Breast epithelium (tissue), 3 donors: ENCODE measurements at regions not wholly inside any gene's neighbourhood (a gene's known extent, or its start where the extent isn't known, plus 50 kb on each side); places are given as distances from the start of the nearest gene placed in this dataset.

Experiments
- POLR2A ChIP-seq: fragments of 450-650 bp; IDR thresholded peaks from one replicate; pipeline ENCODE4 v1.6.1; 2016; ENCODE audit warnings: antibody characterized with exemption, mild to moderate bottlenecking, moderate library complexity
- POLR2AphosphoS5 ChIP-seq, 3 donors: sonication (generic); formaldehyde crosslinking; IDR thresholded peaks; one replicate each; pipeline ENCODE4 v1.6.1; 2017; ENCODE audit warnings: antibody characterized with exemption in 3 of 3
- TF ChIP-seq, protein P1 (sequence below), 3 donors: fragments of 450-650 bp; IDR thresholded peaks; one replicate each; pipeline ENCODE4 v1.5.1; 2016 to 2017; ENCODE audit warnings: antibody characterized with exemption in 3 of 3, mild to moderate bottlenecking in 3 of 3, moderate library complexity in 3 of 3

DNA sequence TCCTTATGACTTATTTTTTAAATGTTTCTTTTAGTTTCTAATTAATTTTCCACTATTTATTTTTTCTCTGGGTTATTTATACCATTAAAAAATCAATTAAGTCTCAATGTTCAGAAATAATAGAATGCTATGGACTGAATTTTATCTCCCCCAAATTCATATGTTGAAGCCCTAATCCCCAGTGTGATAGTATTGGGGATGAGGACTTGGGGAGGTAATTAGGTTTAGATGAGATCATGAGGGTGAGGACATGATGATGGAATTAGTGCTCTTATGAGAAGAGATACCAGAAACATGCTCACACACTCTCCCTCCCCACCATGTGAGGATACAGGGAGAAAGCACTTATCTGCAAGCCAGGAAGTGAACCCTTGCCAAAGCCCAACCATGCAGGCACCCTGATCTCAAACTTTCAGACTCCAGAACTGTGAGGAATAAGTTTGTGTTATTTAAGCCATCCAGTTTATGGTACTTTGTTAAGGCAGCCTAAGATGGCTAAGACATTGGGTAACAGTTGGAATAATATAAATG is 202.6 kb downstream of the MDFIC start:
- TF ChIP-seq POLR2A (no peak), POLR2AphosphoS5 (IDR thresholded peaks at IDR 0.05) (no peak)
- TF ChIP-seq, protein P1, sequence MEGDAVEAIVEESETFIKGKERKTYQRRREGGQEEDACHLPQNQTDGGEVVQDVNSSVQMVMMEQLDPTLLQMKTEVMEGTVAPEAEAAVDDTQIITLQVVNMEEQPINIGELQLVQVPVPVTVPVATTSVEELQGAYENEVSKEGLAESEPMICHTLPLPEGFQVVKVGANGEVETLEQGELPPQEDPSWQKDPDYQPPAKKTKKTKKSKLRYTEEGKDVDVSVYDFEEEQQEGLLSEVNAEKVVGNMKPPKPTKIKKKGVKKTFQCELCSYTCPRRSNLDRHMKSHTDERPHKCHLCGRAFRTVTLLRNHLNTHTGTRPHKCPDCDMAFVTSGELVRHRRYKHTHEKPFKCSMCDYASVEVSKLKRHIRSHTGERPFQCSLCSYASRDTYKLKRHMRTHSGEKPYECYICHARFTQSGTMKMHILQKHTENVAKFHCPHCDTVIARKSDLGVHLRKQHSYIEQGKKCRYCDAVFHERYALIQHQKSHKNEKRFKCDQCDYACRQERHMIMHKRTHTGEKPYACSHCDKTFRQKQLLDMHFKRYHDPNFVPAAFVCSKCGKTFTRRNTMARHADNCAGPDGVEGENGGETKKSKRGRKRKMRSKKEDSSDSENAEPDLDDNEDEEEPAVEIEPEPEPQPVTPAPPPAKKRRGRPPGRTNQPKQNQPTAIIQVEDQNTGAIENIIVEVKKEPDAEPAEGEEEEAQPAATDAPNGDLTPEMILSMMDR (IDR thresholded peaks at IDR 0.05) = no peak
